ENCODE measurements at regions not wholly inside any gene's neighbourhood (a gene's known extent, or its start where the extent isn't known, plus 50 kb on each side); places are given as distances from the start of the nearest gene placed in this dataset.
A peak's percentile ranks its signal among the peaks of the same experiment; 100 is the strongest.

- H3K27me3 Mint-ChIP-seq (ENCODE audit: low read depth): peaks cover 7% of the 10 kb centered on the region
- H3K36me3 Mint-ChIP-seq (ENCODE audit: low read depth): no peaks in the 10 kb centered on the region
- H3K4me1 Mint-ChIP-seq (ENCODE audit: low read depth): no peaks in the 10 kb centered on the region
- no peak overlapping the region for H3K4me3 Mint-ChIP-seq
- peaks cover 7% of the 10 kb centered on the region for H3K9me3 Mint-ChIP-seq
- intact Hi-C loops (cut with micrococcal nuclease): no loop called here
- DNase-seq: no peak
- CTCF ChIA-PET: interaction anchor here (0.6 to 1.7 kb wide), 2 partner anchors 10 to 114 kb away, joined by 3 to 5 read pairs; no protein-coding TSS in a partner anchor
- H3K27ac Mint-ChIP-seq: no peak overlapping the region
Observed at GRCh38 chr19:30656520-30657100, 284.4 kb downstream of the ZNF536 start.

- no peaks in the 10 kb centered on the region for H3K36me3 Mint-ChIP-seq (ENCODE audit: low read depth)
Observed at GRCh38 chr19:30653646-30654386, 281.6 kb downstream of the ZNF536 start.

GRCh38 chr19:30652751-30653150, 280.6 kb downstream of the ZNF536 start:
- intact Hi-C loops (cut with micrococcal nuclease): loop anchor here (5.0 kb wide), 3 partner anchors 780 to 920 kb away; no protein-coding TSS in a partner anchor
- Mint-ChIP-seq H3K4me1 (ENCODE audit: low read depth) (no peaks in the 10 kb centered on the region), H3K27me3 (ENCODE audit: low read depth) (peaks cover 25% of the 10 kb centered on the region), H3K36me3 (ENCODE audit: low read depth) (no peaks in the 10 kb centered on the region), H3K27ac (no peak overlapping the region), H3K4me3 (no peak overlapping the region), H3K9me3 (no peaks in the 10 kb centered on the region)
- CTCF ChIA-PET: no interaction called here
- DNase-seq: no peak

More at GRCh38 chr19:30653646-30654386, 281.6 kb downstream of the ZNF536 start:
- Mint-ChIP-seq H3K4me1 (ENCODE audit: low read depth) (no peaks in the 10 kb centered on the region), H3K9me3 (peaks cover 5% of the 10 kb centered on the region), H3K27ac (no peak overlapping the region), H3K4me3 (no peak overlapping the region), H3K27me3 (ENCODE audit: low read depth) (peaks cover 17% of the 10 kb centered on the region)
- CTCF ChIA-PET: interaction anchor here (0.8 kb wide), 1 partner anchor 32 kb away, joined by 3 read pairs; no protein-coding TSS in a partner anchor
- no peak for DNase-seq
- intact Hi-C loops (cut with micrococcal nuclease): loop anchor here (5.0 kb wide), 3 partner anchors 782 to 922 kb away; no protein-coding TSS in a partner anchor

- Mint-ChIP-seq H3K4me3 (no peak overlapping the region), H3K36me3 (ENCODE audit: low read depth) (no peaks in the 10 kb centered on the region), H3K27ac (no peak overlapping the region), H3K9me3 (no peaks in the 10 kb centered on the region), H3K27me3 (ENCODE audit: low read depth) (peaks cover 29% of the 10 kb centered on the region), H3K4me1 (ENCODE audit: low read depth) (no peaks in the 10 kb centered on the region)
- no peak for DNase-seq
- CTCF ChIA-PET: no interaction called here
- intact Hi-C loops (cut with micrococcal nuclease): loop anchor here (5.0 kb wide), 3 partner anchors 779 to 919 kb away; no protein-coding TSS in a partner anchor
Observed at GRCh38 chr19:30651691-30652090, 279.5 kb downstream of the ZNF536 start.

GRCh38 chr19:30651066-30651465, 278.9 kb downstream of the ZNF536 start:
- CTCF ChIA-PET: interaction anchor here (0.7 kb wide), 1 partner anchor 15 kb away, joined by 3 read pairs; no protein-coding TSS in a partner anchor
- Mint-ChIP-seq H3K36me3 (ENCODE audit: low read depth) (no peaks in the 10 kb centered on the region), H3K27me3 (ENCODE audit: low read depth) (peaks cover 29% of the 10 kb centered on the region), H3K9me3 (no peaks in the 10 kb centered on the region), H3K4me3 (no peak overlapping the region), H3K4me1 (ENCODE audit: low read depth) (no peaks in the 10 kb centered on the region), H3K27ac (no peak overlapping the region)
- no peak for DNase-seq
- intact Hi-C loops (cut with micrococcal nuclease): loop anchor here (5.0 kb wide), 3 partner anchors 779 to 919 kb away; no protein-coding TSS in a partner anchor

GRCh38 chr19:30649934-30650614, 277.9 kb downstream of the ZNF536 start:
- peaks cover 29% of the 10 kb centered on the region for H3K27me3 Mint-ChIP-seq (ENCODE audit: low read depth)
- H3K27ac Mint-ChIP-seq: no peak overlapping the region
- H3K4me3 Mint-ChIP-seq: no peak overlapping the region
- H3K4me1 Mint-ChIP-seq (ENCODE audit: low read depth): no peaks in the 10 kb centered on the region
- H3K36me3 Mint-ChIP-seq (ENCODE audit: low read depth): no peaks in the 10 kb centered on the region
- CTCF ChIA-PET: interaction anchor here (0.6 to 1.4 kb wide), 6 partner anchors 16 to 904 kb away, joined by 3 to 5 read pairs (median 4); no protein-coding TSS in a partner anchor
- peak; percentile 65 for DNase-seq
- intact Hi-C loops (cut with micrococcal nuclease): loop anchor here (1.0 to 5.0 kb wide), 4 partner anchors 423 to 918 kb away; no protein-coding TSS in a partner anchor
- H3K9me3 Mint-ChIP-seq: no peaks in the 10 kb centered on the region

GRCh38 chr19:30648866-30649862, 277.0 kb downstream of the ZNF536 start:
- CTCF ChIA-PET: interaction anchor here (0.6 to 1.4 kb wide), 7 partner anchors 17 to 1389 kb away, joined by 3 to 6 read pairs (median 4); no protein-coding TSS in a partner anchor

GRCh38 chr19:30647891-30648720, 275.9 kb downstream of the ZNF536 start:
- Mint-ChIP-seq H3K36me3 (ENCODE audit: low read depth) (no peaks in the 10 kb centered on the region), H3K4me1 (ENCODE audit: low read depth) (no peaks in the 10 kb centered on the region), H3K4me3 (no peak overlapping the region), H3K9me3 (no peaks in the 10 kb centered on the region), H3K27me3 (ENCODE audit: low read depth) (peaks cover 30% of the 10 kb centered on the region), H3K27ac (no peak overlapping the region)
- intact Hi-C loops (cut with micrococcal nuclease): no loop called here
- CTCF ChIA-PET: interaction anchor here (0.8 kb wide), 1 partner anchor 920 kb away, joined by 3 read pairs; no protein-coding TSS in a partner anchor
- no peak for DNase-seq

More at GRCh38 chr19:30648866-30649862, 277.0 kb downstream of the ZNF536 start:
- intact Hi-C loops (cut with micrococcal nuclease): no loop called here
- H3K27ac Mint-ChIP-seq: no peak overlapping the region
- no peak for DNase-seq
- no peaks in the 10 kb centered on the region for H3K9me3 Mint-ChIP-seq
- no peak overlapping the region for H3K4me3 Mint-ChIP-seq
- H3K4me1 Mint-ChIP-seq (ENCODE audit: low read depth): no peaks in the 10 kb centered on the region
- H3K36me3 Mint-ChIP-seq (ENCODE audit: low read depth): no peaks in the 10 kb centered on the region
- H3K27me3 Mint-ChIP-seq (ENCODE audit: low read depth): peaks cover 29% of the 10 kb centered on the region

- H3K4me3 Mint-ChIP-seq: no peak overlapping the region
- intact Hi-C loops (cut with micrococcal nuclease): no loop called here
Observed at GRCh38 chr19:30646806-30647205, 274.6 kb downstream of the ZNF536 start.

GRCh38 chr19:30645946-30646577, 273.9 kb downstream of the ZNF536 start:
- no peaks in the 10 kb centered on the region for H3K4me1 Mint-ChIP-seq (ENCODE audit: low read depth)
- H3K9me3 Mint-ChIP-seq: no peaks in the 10 kb centered on the region
- intact Hi-C loops (cut with micrococcal nuclease): no loop called here
- no peak overlapping the region for H3K27ac Mint-ChIP-seq
- H3K27me3 Mint-ChIP-seq (ENCODE audit: low read depth): peaks cover 32% of the 10 kb centered on the region
- no peaks in the 10 kb centered on the region for H3K36me3 Mint-ChIP-seq (ENCODE audit: low read depth)
- CTCF ChIA-PET: no interaction called here
- H3K4me3 Mint-ChIP-seq: no peak overlapping the region
- no peak for DNase-seq

More at GRCh38 chr19:30646806-30647205, 274.6 kb downstream of the ZNF536 start:
- Mint-ChIP-seq H3K9me3 (no peaks in the 10 kb centered on the region), H3K27me3 (ENCODE audit: low read depth) (peaks cover 32% of the 10 kb centered on the region), H3K36me3 (ENCODE audit: low read depth) (no peaks in the 10 kb centered on the region), H3K4me1 (ENCODE audit: low read depth) (no peaks in the 10 kb centered on the region), H3K27ac (no peak overlapping the region)
- CTCF ChIA-PET: no interaction called here
- no peak for DNase-seq
